ENCODE measurements at regions not wholly inside any gene's neighbourhood (a gene's known extent, or its start where the extent isn't known, plus 50 kb on each side); places are given as distances from the start of the nearest gene placed in this dataset.

GRCh38 chr11:122354025-122354697 is 238.1 kb upstream of the BLID start:
- TF ChIP-seq POLR2A (IDR thresholded peaks at IDR 0.05; ENCODE audit: low read depth, low read length) (no peak), TAF1 (IDR thresholded peaks at IDR 0.05; ENCODE audit: low read depth, low read length) (no peak)

Data from GM12891 (cell line).